Superior temporal gyrus (tissue), 1 donor: ENCODE measurements at regions not wholly inside any gene's neighbourhood (a gene's known extent, or its start where the extent isn't known, plus 50 kb on each side); places are given as distances from the start of the nearest gene placed in this dataset.

Experiments
- DNase-seq: peaks from one replicate; pipeline ENCODE4 v3.0.0-alpha.2; 2016; ENCODE audit errors: extremely low spot score

GRCh38 chr14:98868866-98869265 lies 403.1 kb downstream of the BCL11B start:
- DNase-seq, result no peak

DNA sequence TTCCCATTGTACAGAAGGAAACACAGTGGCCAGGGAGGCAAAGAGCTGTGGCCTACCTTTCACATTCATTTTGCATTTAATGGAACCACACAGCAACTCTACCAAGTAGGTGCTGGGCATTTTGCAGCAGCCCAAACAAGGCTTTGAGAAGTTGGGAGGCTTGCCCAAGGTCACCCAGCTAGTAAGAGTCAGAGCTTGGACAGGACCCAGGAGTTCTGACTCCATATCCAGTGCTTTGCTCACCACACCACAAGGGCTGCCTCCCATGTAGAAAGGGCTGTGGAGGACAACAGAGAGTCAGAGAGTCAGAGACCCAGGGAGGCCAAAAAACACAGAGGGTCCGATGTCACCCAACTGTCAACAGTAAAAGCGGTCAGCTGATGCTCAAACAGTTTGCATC lies 400.2 kb downstream of the BCL11B start:
- no peak for DNase-seq

DNA sequence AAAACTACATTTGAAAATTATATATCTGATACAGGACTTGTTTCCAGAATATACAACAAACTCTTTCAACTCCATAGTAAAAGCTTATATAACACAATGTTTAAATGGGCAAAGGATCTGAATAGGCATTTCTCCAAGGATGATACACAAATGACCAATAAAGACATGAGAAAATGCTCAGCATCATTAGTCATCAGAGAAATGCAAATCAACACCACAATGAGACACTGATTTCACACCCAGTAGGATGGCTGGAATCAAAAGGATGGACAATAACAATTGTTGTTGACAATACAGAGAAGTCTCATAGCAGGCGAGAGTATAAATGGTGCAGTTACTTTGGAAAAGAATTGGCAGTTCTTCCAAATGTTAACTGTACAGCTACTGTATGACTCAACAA lies 394.9 kb downstream of the BCL11B start:
- DNase-seq, result no peak

DNA sequence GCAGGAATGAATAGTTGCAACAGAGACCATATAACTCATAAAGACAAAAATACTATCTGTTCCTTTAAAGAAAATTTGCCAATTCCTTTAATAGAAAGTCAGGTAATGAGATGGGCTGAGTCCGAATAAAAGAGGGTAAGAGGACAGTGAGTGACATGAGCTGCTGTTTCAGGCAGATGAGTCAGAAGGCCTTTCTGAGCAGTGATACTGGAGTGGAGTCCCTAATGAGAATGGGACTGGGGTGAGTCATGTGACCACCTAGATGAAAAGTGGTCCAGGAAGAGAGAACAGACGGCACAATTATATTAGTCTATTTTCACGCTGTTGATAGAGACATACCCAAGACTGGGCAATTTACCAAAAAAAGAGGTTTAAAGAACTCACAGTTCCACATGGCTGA lies 393.7 kb downstream of the BCL11B start:
- no peak for DNase-seq

DNA sequence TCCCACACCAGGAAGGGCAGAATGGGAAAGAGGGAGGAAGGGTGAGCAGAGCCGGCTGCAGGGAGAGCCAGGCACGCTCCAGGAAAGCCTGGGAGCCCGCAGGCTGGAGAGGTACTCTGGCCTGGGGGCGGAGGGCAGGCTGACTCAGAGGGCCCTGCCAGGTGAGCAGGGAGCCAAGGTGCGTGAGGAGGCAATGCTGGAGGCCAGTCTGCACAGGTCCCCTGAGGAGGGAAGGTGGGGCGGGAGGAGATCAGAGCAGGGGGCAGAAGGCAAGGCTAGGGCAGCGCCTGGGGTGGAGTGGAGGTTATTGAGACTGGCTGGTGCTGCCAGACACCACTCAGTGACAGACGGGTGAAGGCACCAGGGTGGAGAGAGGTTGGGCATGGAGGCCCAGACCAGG lies 385.0 kb downstream of the BCL11B start:
- no peak for DNase-seq

GRCh38 chr14:98888281-98888680 lies 383.7 kb downstream of the BCL11B start:
- no peak for DNase-seq

DNA sequence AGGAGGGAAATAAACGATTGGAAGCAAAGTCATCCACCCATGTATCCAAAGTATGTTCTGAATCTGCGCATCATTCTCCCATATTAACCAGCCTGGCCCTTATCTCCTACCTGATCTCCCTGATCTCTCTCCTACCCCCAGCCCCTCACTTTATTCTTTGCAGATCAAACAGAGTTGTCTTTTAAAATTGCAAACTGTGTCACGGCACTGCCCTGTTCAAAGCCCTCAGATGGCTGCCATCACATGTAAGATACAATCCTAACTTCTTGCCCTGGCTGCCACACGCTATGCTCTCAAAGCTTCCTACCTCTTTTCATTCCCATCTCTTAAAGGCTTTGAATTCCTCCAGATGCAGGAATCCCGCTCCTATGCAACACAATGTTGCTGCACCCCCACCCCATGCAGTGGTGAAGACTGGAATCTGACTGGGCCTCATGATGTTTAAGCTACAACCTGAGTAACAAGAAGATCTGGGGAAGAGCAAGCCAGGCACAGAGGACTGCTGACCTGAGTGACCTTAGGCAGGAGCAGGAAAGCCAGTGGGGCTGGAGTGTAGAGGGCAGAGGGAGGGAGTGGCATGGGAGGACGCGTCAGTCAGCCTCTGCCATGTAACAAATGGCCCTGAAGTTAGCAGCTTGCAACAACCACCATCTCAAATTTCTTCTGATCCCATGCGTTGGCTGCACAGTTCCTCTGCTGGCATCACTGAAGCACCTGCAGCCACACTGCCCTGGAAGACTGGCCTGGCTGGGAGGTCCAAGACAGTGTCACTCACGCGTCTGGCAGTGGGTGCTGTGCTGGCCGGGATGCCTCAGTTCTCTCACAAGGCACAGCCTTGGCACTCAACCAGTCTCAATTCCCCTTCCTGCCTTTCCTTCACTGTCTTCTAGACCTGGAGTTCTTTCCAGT lies 382.8 kb downstream of the BCL11B start:
- no peak for DNase-seq

DNA sequence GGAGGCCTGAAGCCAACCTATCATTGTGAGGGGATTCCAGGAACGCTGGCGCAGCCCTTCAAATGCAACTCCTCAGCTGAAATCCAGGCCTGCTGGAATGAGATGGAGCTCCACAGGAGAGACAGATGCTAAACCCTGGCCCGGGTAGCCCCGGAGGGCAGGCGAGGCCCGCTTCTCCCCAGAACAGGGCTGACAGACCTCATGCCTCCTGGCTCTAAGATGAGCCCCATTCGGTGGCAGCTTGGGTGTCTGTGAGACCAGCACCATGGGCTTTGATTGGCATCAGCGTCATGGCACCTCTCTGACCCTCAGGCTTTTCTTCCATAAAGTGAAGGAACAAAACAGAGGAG lies 382.2 kb downstream of the BCL11B start:
- DNase-seq, result no peak

- peak; percentile 12 for DNase-seq
These were observed 381.2 kb downstream of the BCL11B start for GRCh38 chr14:98890556-98891340.

- no peak for DNase-seq
These were observed 378.3 kb downstream of the BCL11B start for GRCh38 chr14:98893675-98894074.

DNA sequence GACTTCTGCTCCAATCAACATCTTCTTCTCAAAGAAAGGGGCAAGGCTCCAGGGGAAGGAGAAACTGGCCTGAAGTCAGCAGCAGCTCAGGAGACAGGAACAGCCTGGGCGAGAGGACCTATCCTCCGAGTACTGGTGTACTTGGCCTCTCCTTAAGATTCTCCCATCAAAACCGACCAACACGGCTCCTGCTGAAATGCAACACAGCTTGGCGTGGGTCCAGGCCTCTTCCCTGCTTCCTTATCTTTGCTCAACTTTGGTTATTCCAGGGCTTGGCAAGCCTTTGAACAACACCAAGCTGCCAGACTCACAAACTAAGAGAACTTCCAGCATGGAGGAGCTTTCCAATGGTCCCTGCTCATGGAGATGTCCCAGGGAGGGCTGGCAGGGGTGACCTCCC lies 377.4 kb downstream of the BCL11B start:
- no peak for DNase-seq

- no peak for DNase-seq
These were observed 375.5 kb downstream of the BCL11B start for GRCh38 chr14:98896449-98896848.

- no peak for DNase-seq
These were observed 374.2 kb downstream of the BCL11B start for GRCh38 chr14:98897605-98898309.

DNA sequence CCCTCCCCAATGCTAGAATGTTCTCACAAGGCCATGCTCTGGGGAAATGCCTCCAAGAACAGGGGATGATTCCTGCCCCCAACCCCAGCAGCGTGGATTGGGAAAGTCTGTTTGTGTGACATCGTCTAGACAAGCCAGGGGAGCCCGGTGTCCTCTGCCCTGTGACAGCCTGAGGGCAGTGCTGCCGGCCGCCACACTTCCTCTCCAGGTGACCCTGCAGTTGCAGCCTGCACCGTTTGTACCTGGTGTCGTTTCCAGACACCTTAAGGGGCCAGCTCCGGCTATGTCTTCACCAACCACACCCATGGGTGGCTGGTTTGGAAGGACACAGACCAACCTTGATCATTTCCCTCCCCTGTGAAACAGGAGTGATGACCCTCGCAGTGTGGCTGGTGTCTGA lies 372.6 kb downstream of the BCL11B start:
- DNase-seq, result no peak

DNA sequence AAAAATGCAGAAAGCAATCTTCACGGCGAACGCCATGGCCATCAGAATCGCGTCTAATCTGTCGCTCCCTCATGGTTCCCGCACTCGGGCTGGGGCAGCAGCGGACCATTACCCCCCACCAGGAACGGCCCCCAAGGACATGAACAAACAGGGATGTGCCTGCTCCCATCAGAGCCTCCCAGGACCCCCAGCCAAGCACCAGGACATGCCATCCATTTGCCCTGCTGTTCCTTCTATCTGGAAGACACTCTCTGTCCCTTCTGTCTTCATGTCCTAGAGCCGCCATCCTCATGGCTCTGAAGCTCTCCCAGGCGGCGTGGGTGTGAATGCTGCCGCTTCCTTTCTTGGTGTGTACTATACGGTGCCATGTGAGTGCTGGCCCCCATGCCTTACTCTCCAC lies 371.8 kb downstream of the BCL11B start:
- no peak for DNase-seq

DNA sequence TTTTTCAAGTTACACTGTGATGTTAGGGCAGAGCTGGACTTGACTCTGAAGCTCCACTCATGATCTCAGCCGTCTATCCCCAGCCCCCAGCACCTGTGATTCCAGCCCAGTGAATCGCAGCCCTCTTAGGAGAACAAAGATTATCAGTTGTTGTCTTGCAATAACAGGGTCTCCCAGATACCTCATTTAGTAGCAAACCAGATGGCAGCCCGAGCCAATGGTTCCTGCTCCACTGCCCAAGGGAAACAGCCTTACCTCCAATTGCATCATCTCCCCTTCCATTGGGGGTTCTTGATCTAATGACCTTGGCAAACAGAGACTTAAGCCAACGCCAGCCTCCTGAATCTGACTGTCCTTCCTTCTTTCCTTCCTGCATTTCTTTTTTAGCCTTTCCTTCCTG lies 371.2 kb downstream of the BCL11B start:
- no peak for DNase-seq

GRCh38 chr14:98901511-98902205 lies 370.3 kb downstream of the BCL11B start:
- DNase-seq, result no peak

DNA sequence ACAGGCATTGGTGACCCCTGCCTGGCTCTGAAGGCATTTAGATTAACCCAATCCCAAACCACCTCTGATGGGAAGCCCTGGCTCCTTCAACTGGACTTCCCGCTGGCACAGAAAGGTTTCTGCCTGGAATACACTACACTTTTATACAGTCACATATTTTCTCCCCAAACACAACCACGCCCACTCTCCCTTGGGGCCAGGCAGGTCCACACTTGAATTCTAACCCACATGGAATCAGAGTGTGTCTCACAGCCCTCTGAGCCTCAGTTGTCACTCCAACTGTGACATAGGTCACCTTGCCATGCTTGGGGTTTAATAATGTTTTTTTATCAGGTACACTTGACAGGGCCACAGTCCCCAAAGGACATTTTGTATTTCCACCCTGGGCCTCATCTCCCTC lies 368.6 kb downstream of the BCL11B start:
- DNase-seq, result no peak

DNA sequence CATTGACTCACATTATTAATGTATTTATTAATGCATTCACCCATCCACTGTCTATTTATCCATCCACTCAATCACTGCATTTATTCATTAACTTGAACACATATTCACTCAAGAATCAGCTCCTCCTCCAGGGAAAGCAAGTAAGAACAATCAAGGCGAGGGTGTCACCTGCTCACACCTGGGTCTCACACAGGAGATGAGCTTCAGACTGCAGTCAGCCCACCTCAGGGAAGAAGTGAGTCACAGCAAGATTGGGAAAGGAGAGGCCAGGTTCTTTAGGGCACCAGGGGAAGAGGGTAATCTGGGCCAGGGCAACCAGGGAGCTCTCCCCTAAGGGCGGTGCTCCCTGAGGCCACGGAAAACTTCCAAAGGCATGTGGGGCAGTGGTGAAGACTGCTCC lies 367.3 kb downstream of the BCL11B start:
- no peak for DNase-seq

GRCh38 chr14:98906123-98906995 lies 365.6 kb downstream of the BCL11B start:
- DNase-seq, result no peak

DNA sequence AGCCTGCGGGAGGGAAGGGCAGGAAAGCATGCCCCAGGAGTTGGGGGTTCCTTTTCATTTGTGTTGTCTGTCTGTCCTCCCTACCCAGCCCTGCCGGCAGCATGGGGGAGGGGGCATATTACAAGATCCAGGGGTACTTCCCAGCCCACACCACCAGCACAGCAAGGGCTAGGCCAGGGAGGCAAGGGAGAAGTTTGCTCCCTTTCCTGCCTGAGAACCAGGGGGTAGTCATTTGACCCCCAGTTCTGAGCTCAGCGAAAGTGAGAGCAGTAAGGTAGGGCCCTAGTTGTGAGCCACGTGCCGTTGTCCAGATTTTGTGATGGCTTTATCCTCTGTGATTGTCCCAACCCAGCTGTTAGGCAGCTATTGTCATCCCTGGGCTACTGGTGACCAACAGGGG lies 364.7 kb downstream of the BCL11B start:
- no peak for DNase-seq
